GM12878 (cell line): ENCODE measurements at regions not wholly inside any gene's neighbourhood (a gene's known extent, or its start where the extent isn't known, plus 50 kb on each side); places are given as distances from the start of the nearest gene placed in this dataset.

Experiments
- BCL11A ChIP-seq: IDR thresholded peaks from 2 replicates; pipeline ENCODE4 v1.6.1; 2011; ENCODE audit warnings: low read depth, low read length
- FOS ChIP-seq: IDR thresholded peaks from 3 replicates; pipeline ENCODE4 v1.6.1; 2011; ENCODE audit warnings: borderline replicate concordance; ENCODE audit not compliant: insufficient read length; ENCODE audit errors: extremely low read depth
- MEF2A ChIP-seq: IDR thresholded peaks from 2 replicates; pipeline ENCODE4 v1.6.1; 2011; ENCODE audit warnings: low read depth, mild to moderate bottlenecking, low read length, moderate library complexity; ENCODE audit not compliant: insufficient read depth
- MTA2 ChIP-seq: fragments of 450-650 bp; IDR thresholded peaks from 2 replicates; pipeline ENCODE4 v1.6.1; 2016; ENCODE audit warnings: low read depth, mild to moderate bottlenecking, moderate library complexity
- TF ChIP-seq, protein P1 (sequence below), 3 experiments: IDR thresholded peaks in 2 of 3; conservative IDR thresholded peaks in 1 of 3; 2 replicates each; pipeline ENCODE4 v1.5.1; 2011; ENCODE audit warnings: low read depth in 3 of 3, low read length in 3 of 3, mild to moderate bottlenecking in 3 of 3, control low read depth in 2 of 3, moderate library complexity in 2 of 3, inconsistent platforms in 1 of 3, mixed read lengths in 1 of 3; ENCODE audit not compliant: control insufficient read depth in 2 of 3, insufficient read depth in 1 of 3; ENCODE audit errors: extremely low read depth in 1 of 3

- TF ChIP-seq, protein P1, sequence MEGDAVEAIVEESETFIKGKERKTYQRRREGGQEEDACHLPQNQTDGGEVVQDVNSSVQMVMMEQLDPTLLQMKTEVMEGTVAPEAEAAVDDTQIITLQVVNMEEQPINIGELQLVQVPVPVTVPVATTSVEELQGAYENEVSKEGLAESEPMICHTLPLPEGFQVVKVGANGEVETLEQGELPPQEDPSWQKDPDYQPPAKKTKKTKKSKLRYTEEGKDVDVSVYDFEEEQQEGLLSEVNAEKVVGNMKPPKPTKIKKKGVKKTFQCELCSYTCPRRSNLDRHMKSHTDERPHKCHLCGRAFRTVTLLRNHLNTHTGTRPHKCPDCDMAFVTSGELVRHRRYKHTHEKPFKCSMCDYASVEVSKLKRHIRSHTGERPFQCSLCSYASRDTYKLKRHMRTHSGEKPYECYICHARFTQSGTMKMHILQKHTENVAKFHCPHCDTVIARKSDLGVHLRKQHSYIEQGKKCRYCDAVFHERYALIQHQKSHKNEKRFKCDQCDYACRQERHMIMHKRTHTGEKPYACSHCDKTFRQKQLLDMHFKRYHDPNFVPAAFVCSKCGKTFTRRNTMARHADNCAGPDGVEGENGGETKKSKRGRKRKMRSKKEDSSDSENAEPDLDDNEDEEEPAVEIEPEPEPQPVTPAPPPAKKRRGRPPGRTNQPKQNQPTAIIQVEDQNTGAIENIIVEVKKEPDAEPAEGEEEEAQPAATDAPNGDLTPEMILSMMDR (IDR thresholded peaks at IDR 0.05 in 2 of 3, conservative IDR thresholded peaks at IDR 0.05 in 1 of 3; ENCODE audit: control insufficient read depth in 2 of 3, extremely low read depth in 1 of 3, insufficient read depth in 1 of 3, low read depth in 3 of 3, low read length in 3 of 3), result no peak
- TF ChIP-seq MTA2 (no peak), BCL11A (no peak), MEF2A (no peak), FOS (no peak)
Measured at GRCh38 chr9:134501761-134502265, 139.8 kb upstream of the COL5A1 start.
